OCI-LY1 (cell line): ENCODE measurements at regions not wholly inside any gene's neighbourhood (a gene's known extent, or its start where the extent isn't known, plus 50 kb on each side); places are given as distances from the start of the nearest gene placed in this dataset.

ENCODE experiments used
- H2AFZ ChIP-seq: fragments of 200-600 bp; sonication (generic), shearing (Covaris generic); 2 replicates; pipeline ENCODE4 v1.6.0; 2014; ENCODE audit warnings: antibody characterized with exemption, mild to moderate bottlenecking, low read length
- H3F3A ChIP-seq: fragments of 200-600 bp; sonication (generic), shearing (Covaris generic); 2 replicates; pipeline ENCODE4 v1.6.0; 2014; ENCODE audit warnings: mild to moderate bottlenecking, antibody characterized with exemption, low read length, moderate library complexity; ENCODE audit not compliant: insufficient read depth
- H3K27ac ChIP-seq: fragments of 200-600 bp; sonication (generic); 2 replicates; pipeline ENCODE4 v1.5.1; 2014; ENCODE audit warnings: low read length, mixed run types, mild to moderate bottlenecking, low read depth; ENCODE audit not compliant: poor library complexity, severe bottlenecking
- H3K27me3 ChIP-seq: fragments of 200-600 bp; sonication (generic); 2 replicates; pipeline ENCODE4 v1.6.0; 2014; ENCODE audit warnings: antibody characterized with exemption, mild to moderate bottlenecking, low read length, moderate library complexity; ENCODE audit not compliant: insufficient read depth
- H3K36me3 ChIP-seq: fragments of 200-600 bp; sonication (generic); 2 replicates; pipeline ENCODE4 v1.6.1; 2014; ENCODE audit warnings: mild to moderate bottlenecking, antibody characterized with exemption, low read length, moderate library complexity, mixed read lengths; ENCODE audit not compliant: insufficient read depth
- H3K4me1 ChIP-seq: fragments of 200-600 bp; sonication (generic); 2 replicates; pipeline ENCODE4 v1.5.1; 2014; ENCODE audit warnings: mild to moderate bottlenecking, low read length, moderate library complexity; ENCODE audit not compliant: insufficient read depth, severe bottlenecking
- H3K4me2 ChIP-seq: fragments of 200-600 bp; sonication (generic), shearing (Covaris generic); 2 replicates; pipeline ENCODE4 v1.6.1; 2014; ENCODE audit warnings: low read length
- H3K4me3 ChIP-seq: fragments of 200-600 bp; sonication (generic); 2 replicates; pipeline ENCODE4 v1.5.1; 2014; ENCODE audit warnings: low read length, low read depth, mild to moderate bottlenecking, mixed read lengths; ENCODE audit not compliant: poor library complexity, severe bottlenecking
- H3K79me2 ChIP-seq: fragments of 200-600 bp; shearing (Covaris generic); 2 replicates; pipeline ENCODE4 v1.6.1; 2016; ENCODE audit warnings: mixed run types, low read length, mixed read lengths; ENCODE audit not compliant: insufficient read depth
- H3K9ac ChIP-seq: fragments of 200-600 bp; sonication (generic), shearing (Covaris generic); 2 replicates; pipeline ENCODE4 v1.6.1; 2014; ENCODE audit warnings: mild to moderate bottlenecking, low read length, mixed read lengths
- H3K9me2 ChIP-seq: fragments of 200-600 bp; sonication (generic), shearing (Covaris generic); 2 replicates; pipeline ENCODE4 v1.6.1; 2014; ENCODE audit warnings: low read depth, mild to moderate bottlenecking, low read length, mixed read lengths
- H3K9me3 ChIP-seq: fragments of 200-600 bp; shearing (Covaris generic); 2 replicates; pipeline ENCODE4 v1.6.1; 2014; ENCODE audit warnings: low read length, mixed read lengths
- H4K20me1 ChIP-seq: fragments of 200-600 bp; sonication (generic), shearing (Covaris generic); 2 replicates; pipeline ENCODE4 v1.6.0; 2016; ENCODE audit warnings: mild to moderate bottlenecking, low read length; ENCODE audit not compliant: insufficient read depth
- EZH2 ChIP-seq: fragments of 200-600 bp; sonication (generic), shearing (Covaris generic); IDR thresholded peaks from 2 replicates; pipeline ENCODE4 v1.8.0; 2017; ENCODE audit warnings: borderline replicate concordance, mixed run types, mild to moderate bottlenecking, antibody characterized with exemption, low read length, moderate library complexity, mixed read lengths
- TF ChIP-seq, protein P1 (sequence below): fragments of 200-600 bp; sonication (generic), shearing (Covaris generic); IDR thresholded peaks from 2 replicates; pipeline ENCODE4 v1.5.1; 2017; ENCODE audit warnings: mild to moderate bottlenecking, antibody characterized with exemption, low read length, moderate library complexity, mixed read lengths

DNA sequence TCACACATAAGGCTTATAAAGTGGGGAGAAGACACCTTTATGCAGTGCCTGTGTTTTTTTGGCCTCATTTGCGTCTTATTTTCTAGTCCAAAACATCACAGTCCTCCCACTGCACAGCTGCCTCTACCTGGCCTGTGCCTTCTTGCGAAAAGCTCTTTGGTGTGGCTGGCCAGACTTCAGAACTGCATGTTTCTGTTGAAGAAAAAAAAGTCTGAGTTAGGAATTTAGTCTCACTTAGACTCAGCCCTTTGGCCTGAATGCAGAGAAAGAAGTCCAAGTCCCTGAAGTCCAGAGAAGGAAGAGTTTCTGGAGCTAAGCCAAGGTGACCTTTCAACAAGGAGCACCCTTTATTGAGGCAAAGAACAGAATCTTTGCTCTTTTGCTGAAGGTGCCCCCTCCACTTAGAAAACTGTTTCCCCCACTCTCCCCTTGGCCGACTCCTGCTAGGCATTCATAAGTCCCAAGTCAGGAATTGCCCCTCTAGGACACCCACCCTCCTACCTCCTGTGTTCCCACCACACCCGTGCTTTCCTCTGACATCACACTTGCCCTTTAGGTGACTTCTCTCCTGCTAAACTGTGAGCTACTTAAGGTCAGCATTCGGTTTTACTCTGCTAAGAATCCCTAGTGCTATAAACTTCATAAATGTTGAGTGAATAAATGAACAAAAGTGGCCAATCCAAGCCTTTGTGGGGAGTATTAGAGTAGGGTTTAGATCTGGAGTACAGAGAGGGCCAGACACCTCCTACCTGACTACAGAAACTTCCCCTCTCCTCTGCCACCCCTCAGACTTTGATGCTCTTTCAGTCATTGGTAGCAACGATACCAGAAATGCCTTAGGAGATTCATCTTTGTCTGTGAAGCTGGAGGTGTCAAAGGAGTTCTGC, 226.8 kb downstream of the LACC1 start:
- Histone ChIP-seq H3K27me3 (no peaks in the 10 kb centered on the region), H3F3A (no peaks in the 10 kb centered on the region), H3K27ac (no peak overlapping the region), H3K79me2 (no peaks in the 10 kb centered on the region), H3K9me3 (peaks cover 3% of the 10 kb centered on the region; the same call in 1 of the 2 replicates), H2AFZ (no peak overlapping the region), H3K9ac (no peak overlapping the region), H3K4me3 (no peak overlapping the region), H3K4me1 (no peaks in the 10 kb centered on the region), H3K4me2 (no peak overlapping the region), H3K9me2 (no peaks in the 10 kb centered on the region), H3K36me3 (no peaks in the 10 kb centered on the region), H4K20me1 (no peaks in the 10 kb centered on the region)
- TF ChIP-seq, protein P1, sequence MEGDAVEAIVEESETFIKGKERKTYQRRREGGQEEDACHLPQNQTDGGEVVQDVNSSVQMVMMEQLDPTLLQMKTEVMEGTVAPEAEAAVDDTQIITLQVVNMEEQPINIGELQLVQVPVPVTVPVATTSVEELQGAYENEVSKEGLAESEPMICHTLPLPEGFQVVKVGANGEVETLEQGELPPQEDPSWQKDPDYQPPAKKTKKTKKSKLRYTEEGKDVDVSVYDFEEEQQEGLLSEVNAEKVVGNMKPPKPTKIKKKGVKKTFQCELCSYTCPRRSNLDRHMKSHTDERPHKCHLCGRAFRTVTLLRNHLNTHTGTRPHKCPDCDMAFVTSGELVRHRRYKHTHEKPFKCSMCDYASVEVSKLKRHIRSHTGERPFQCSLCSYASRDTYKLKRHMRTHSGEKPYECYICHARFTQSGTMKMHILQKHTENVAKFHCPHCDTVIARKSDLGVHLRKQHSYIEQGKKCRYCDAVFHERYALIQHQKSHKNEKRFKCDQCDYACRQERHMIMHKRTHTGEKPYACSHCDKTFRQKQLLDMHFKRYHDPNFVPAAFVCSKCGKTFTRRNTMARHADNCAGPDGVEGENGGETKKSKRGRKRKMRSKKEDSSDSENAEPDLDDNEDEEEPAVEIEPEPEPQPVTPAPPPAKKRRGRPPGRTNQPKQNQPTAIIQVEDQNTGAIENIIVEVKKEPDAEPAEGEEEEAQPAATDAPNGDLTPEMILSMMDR: no peak
- no peak for TF ChIP-seq EZH2

DNA sequence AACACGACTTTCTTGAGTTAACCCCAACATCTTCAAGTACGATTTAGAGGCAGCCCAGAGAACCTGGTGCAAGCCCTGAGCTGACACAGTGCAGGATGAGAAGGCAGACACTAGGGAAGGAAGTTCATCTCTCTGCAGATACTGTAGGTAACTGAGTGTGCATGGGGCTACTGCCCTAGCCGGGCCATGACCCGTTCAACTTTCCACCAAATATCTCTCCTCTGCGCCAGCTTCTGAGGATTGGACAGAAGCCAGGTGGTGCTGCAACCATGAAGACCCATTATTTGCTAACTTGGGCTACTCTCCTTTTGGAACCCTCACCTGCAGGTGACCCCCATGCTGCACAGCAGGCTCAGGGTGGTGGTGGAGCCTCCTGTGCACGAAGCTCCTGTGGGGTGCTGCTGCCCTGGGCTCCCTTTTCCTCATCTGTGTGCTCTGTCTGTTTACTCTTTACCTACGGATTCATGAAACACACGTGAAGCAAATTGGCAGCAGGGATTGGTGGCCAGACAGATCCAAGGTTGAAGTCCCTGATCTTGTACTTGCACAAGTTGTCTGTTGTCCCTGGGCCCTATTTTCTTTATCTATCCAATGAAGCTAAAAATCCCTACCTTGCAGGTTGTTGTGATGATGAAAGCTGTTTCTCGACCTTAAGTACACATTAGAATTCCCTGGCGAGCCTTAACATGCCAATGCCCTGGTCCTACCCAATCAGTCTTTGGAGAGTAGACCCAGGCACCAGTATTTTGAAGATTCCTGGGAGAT, 227.8 kb downstream of the LACC1 start:
- Histone ChIP-seq H2AFZ (no peak overlapping the region), H3F3A (no peaks in the 10 kb centered on the region), H3K27ac (no peak overlapping the region), H3K27me3 (no peaks in the 10 kb centered on the region), H3K36me3 (no peaks in the 10 kb centered on the region), H3K79me2 (no peaks in the 10 kb centered on the region), H3K4me3 (no peak overlapping the region), H3K4me2 (no peak overlapping the region), H3K9me2 (no peaks in the 10 kb centered on the region), H3K4me1 (no peaks in the 10 kb centered on the region), H3K9ac (no peak overlapping the region), H4K20me1 (no peaks in the 10 kb centered on the region), H3K9me3 (peaks cover under 1% of the 10 kb centered on the region; the same call in 1 of the 2 replicates)
- no peak for TF ChIP-seq EZH2
- TF ChIP-seq, protein P1: no peak

DNA sequence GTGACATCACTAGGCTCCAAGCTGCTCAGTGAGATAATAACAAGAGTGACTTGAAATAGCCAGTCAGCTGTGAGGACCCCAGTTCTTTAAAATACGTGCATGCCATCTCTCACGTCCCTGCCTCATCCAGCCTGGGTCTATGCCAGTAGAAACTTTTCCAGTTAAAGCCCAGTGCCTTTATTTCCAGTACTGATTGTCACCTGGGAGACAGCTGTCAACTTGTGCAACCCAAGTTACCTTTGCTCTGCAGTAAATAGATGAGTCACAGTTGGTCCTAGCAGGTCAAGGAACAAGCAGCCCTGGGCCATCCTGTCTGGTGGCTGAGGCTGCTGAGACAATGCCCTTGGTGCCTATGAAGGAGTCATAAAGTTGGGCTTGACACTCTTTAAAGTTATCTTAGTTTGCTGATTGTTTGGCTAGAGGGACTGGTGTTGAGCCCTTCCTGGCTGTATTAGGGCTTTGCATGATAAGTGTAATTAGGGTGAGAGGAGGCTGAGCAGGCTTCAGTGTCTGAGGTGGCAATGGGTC, 228.7 kb downstream of the LACC1 start:
- no peak overlapping the region for H3K27ac ChIP-seq

More for the DNA sequence above, 228.7 kb downstream of the LACC1 start:
- no peak overlapping the region for H3K9ac ChIP-seq
- no peaks in the 10 kb centered on the region for H3K4me1 ChIP-seq
- no peaks in the 10 kb centered on the region for H3K36me3 ChIP-seq
- no peaks in the 10 kb centered on the region for H3K9me2 ChIP-seq
- no peaks in the 10 kb centered on the region for H3K27me3 ChIP-seq
- H3K4me3 ChIP-seq: no peak overlapping the region
- H3K4me2 ChIP-seq: no peak overlapping the region
- H3F3A ChIP-seq: no peaks in the 10 kb centered on the region
- no peaks in the 10 kb centered on the region for H4K20me1 ChIP-seq
- H3K9me3 ChIP-seq: no peaks in the 10 kb centered on the region
- TF ChIP-seq, protein P1: no peak
- TF ChIP-seq EZH2: no peak
- H3K79me2 ChIP-seq: no peaks in the 10 kb centered on the region
- H2AFZ ChIP-seq: no peak overlapping the region
